AG10803 (cell line): ENCODE measurements at regions not wholly inside any gene's neighbourhood (a gene's known extent, or its start where the extent isn't known, plus 50 kb on each side); places are given as distances from the start of the nearest gene placed in this dataset.

Source experiments
- DNase-seq: peaks from one replicate; pipeline ENCODE4 v3.0.0; 2010; ENCODE audit warnings: low read depth
- H3K4me3 ChIP-seq: 2 replicates; pipeline ENCODE4 v1.5.1; 2011; ENCODE audit warnings: mild to moderate bottlenecking, low read length, control low read depth
- TF ChIP-seq, protein P1 (sequence below): conservative IDR thresholded peaks from 2 replicates; pipeline ENCODE4 v1.5.1; 2011; ENCODE audit warnings: mild to moderate bottlenecking, low read length, control low read depth, inconsistent platforms

DNA sequence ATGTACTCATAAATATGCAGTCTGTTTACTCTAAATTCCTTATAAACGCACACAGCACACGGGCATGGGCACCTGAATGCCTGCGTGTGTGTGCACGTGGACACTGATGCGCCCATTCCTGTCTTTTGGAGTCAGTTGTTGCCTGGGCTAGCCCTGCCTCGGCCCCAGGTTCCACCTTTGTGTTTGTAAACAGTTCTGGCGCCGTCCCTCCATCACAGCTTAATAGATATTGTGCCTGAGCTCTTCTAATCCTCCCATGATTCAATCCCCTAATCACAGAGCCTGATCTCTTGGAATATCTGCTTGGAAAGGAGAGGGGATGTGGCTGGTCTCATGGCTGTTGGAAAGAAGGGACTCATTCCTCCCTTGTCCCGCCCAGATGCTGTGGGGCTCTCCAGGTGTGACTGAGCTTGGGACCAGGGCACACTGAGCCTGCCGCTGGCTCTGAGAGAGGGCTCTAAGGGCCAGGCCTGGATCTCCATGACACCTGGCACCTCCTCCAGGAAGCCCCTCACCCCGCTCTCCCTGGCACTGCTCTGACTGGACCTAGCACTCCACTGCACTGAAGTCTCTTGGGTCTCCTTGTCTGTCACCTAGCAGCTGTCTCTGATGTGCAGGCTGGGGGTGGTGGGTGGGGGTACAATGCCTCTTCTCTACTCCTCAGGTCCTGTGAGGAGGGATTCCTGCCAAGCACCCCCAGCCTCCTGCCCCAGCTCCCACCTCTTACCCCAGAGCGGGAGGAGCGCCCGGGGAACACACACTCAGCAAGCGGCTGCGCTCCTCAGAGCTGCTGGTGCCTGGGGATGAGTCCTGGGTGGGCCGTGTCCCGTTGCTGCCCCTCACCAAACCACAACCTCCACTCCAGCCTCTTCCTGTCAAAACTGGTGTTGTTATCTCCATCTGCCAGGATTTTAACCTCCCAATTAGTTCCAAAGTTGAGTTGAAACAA lies 181.3 kb downstream of the INHBB start:
- TF ChIP-seq, protein P1, sequence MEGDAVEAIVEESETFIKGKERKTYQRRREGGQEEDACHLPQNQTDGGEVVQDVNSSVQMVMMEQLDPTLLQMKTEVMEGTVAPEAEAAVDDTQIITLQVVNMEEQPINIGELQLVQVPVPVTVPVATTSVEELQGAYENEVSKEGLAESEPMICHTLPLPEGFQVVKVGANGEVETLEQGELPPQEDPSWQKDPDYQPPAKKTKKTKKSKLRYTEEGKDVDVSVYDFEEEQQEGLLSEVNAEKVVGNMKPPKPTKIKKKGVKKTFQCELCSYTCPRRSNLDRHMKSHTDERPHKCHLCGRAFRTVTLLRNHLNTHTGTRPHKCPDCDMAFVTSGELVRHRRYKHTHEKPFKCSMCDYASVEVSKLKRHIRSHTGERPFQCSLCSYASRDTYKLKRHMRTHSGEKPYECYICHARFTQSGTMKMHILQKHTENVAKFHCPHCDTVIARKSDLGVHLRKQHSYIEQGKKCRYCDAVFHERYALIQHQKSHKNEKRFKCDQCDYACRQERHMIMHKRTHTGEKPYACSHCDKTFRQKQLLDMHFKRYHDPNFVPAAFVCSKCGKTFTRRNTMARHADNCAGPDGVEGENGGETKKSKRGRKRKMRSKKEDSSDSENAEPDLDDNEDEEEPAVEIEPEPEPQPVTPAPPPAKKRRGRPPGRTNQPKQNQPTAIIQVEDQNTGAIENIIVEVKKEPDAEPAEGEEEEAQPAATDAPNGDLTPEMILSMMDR: no peak
- DNase-seq: no peak
- H3K4me3 ChIP-seq: no peak overlapping the region

DNA sequence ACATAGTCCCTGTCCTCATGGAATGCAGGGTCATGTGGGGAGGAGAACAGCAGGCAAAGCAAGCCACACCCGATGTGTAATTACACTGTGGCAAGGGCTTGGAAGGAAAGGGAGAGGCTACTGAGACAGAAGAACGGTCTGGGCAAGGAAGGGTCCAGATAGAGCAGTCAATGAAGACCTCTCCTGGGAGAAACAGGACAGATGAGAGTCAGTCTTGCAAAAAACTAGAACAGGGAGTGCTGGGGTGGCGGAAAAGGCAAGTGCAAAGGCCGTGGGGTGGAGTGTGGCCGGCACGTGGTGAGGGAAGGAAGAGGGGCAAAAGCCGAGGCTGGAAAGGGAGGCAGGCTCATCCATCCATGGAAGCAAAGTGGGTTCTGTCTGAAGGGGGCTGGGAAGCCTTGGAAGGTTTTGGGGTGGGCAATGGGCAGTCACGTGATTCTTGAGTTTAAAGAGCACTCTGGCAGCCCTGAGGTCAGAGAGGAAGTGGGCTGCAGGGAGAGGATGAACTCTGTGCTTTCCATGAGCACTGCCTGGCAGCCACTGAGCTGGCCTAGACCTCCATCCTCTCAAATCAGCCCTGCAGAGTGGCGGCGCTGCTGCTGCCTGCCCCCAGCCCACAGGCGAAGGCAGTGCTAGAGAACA lies 182.2 kb downstream of the INHBB start:
- TF ChIP-seq, protein P1: no peak
- no peak for DNase-seq
- no peak overlapping the region for H3K4me3 ChIP-seq

DNA sequence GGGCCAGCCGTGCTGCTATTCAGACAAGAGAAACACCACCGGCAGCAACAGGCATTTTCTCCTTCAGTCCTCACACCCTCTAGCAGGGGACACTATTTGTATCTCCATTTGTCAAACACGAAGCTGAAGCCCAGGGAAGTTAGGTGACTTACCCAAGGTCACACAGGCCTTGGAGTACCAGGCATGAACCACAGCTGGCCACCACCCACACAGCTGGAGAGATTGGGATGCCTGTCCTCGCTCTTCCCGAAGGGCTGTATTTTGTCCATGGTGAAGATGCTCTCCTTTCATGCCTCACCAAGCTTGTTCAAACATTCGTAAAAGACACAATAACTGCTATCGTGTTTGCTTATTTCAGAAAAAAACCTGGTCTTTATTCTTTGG lies 182.7 kb downstream of the INHBB start:
- DNase-seq: no peak
- TF ChIP-seq, protein P1: no peak
- H3K4me3 ChIP-seq: no peak overlapping the region

DNA sequence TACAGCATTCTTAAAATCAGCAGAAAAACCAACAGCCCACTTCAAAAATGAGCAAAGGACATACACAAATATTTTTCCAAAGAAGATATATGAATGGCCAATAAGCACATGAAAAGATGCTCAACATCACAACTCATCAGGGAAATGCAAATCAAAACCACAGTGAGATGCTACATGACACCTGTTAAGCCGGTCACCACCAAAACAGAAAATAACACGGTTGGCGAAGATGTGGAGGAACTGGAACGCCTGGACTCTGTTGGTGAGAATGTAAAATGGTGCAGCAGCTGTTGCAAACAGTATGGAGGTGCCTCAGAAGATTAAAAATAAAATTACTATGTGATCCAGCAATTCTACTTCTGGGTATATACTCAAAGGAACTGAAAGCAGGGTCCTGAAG lies 184.8 kb downstream of the INHBB start:
- TF ChIP-seq, protein P1: no peak
- no peak for DNase-seq
- no peak overlapping the region for H3K4me3 ChIP-seq

DNA sequence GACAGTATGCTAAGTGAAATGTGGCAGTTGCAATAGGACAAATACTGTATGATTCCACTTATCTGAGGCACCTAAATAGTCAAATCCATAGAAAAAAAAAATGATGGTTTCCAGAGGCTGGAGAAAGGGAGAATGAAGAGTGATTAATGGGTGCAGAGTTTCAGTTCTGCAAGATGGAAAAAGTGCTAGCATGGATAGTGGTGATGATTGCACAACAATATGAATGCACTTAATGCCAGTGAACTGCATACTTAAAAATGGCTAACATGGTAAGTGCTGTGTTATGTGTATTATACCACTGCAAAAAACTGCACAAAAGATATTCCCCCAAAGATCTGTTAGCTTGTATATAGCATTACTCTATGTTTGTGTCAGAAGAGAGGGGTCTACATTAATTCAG lies 185.4 kb downstream of the INHBB start:
- no peak for DNase-seq
- TF ChIP-seq, protein P1: no peak
- no peak overlapping the region for H3K4me3 ChIP-seq

DNA sequence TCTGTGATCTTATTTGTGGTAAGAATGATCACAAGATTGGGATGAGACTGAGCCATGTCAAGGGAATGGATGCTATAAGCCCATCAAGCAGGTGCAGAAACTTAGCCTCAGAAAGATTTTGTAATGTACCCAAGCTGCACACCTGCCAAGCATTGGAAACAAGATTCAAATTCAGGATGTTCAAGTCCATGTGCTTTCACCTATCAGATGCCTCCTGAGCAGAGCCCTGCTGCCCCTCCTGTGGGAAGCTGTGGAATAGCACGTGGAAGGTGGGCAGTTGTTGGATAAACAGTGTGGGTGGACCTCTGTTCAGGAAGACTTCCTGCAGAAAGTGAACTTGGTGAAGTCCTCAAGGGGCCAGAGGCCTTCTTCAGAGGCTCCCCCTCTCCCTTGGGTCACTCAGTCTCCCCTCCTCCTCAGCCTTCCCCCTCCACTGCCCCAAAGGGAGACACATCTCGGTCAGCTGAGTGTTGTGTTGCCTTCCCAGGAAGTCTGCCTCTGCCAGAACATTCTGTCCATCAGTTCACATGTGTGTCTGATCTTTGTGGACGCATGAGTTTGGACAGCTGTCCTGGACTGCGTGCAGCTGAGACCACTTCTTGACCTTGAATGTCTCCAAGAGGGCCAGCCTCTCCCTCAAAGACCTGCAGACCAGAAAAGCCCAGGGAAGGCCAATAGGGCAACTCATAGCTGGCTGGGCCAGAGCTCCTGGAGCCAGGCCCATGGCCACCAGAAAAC lies 186.1 kb downstream of the INHBB start:
- H3K4me3 ChIP-seq: no peak overlapping the region

More for the DNA sequence above, 186.1 kb downstream of the INHBB start:
- DNase-seq: no peak
- TF ChIP-seq, protein P1: no peak
